Mesendoderm (in vitro differentiated cells): ENCODE measurements at regions not wholly inside any gene's neighbourhood (a gene's known extent, or its start where the extent isn't known, plus 50 kb on each side); places are given as distances from the start of the nearest gene placed in this dataset.

Experiments used
- DNase-seq: peaks from one replicate; pipeline ENCODE4 v3.0.0; 2013
- H2AK5ac ChIP-seq: 2 replicates; pipeline ENCODE4 v1.6.1; 2013; ENCODE audit warnings: low read length, inconsistent platforms
- H2BK120ac ChIP-seq: 2 replicates; pipeline ENCODE4 v1.6.1; 2013; ENCODE audit warnings: low read depth, mild to moderate bottlenecking, low read length, moderate library complexity, mixed read lengths
- H2BK15ac ChIP-seq: replicated peaks from 2 replicates; pipeline ENCODE4 v1.6.1; 2013; ENCODE audit warnings: low read depth, mild to moderate bottlenecking, moderate library complexity
- H2BK5ac ChIP-seq: 2 replicates; pipeline ENCODE4 v1.6.1; 2013; ENCODE audit warnings: low read length, inconsistent platforms
- H3K18ac ChIP-seq: 2 replicates; pipeline ENCODE4 v1.6.1; 2013; ENCODE audit warnings: mild to moderate bottlenecking, low read length, mixed read lengths
- H3K23ac ChIP-seq: one replicate; pipeline ENCODE4 v1.6.1; 2013; ENCODE audit warnings: low read length
- H3K27ac ChIP-seq: 2 replicates; pipeline ENCODE4 v1.5.1; 2013; ENCODE audit warnings: low read depth, mild to moderate bottlenecking, inconsistent platforms, low read length, moderate library complexity
- H3K27me3 ChIP-seq: 2 replicates; pipeline ENCODE4 v1.6.1; 2013; ENCODE audit warnings: low read length, control low read depth, mild to moderate bottlenecking, inconsistent platforms; ENCODE audit not compliant: insufficient read depth, poor library complexity
- H3K36me3 ChIP-seq: 2 replicates; pipeline ENCODE4 v1.6.1; 2013; ENCODE audit warnings: low read length, inconsistent platforms; ENCODE audit not compliant: control insufficient read depth, insufficient read depth
- H3K4ac ChIP-seq: one replicate; pipeline ENCODE4 v1.6.1; 2013; ENCODE audit warnings: low read depth, mild to moderate bottlenecking, low read length, moderate library complexity
- H3K4me1 ChIP-seq: 2 replicates; pipeline ENCODE4 v1.6.1; 2013; ENCODE audit warnings: low read depth, low read length, inconsistent platforms; ENCODE audit not compliant: control insufficient read depth
- H3K4me2 ChIP-seq: 2 replicates; pipeline ENCODE4 v1.6.1; 2013; ENCODE audit warnings: low read length
- H3K4me3 ChIP-seq: 2 replicates; pipeline ENCODE4 v1.5.1; 2013; ENCODE audit warnings: mild to moderate bottlenecking, low read length
- H3K56ac ChIP-seq: one replicate; pipeline ENCODE4 v1.6.1; 2013; ENCODE audit warnings: low read length
- H3K79me1 ChIP-seq: 2 replicates; pipeline ENCODE4 v1.6.1; 2013; ENCODE audit warnings: low read length, inconsistent platforms
- H3K79me2 ChIP-seq: 2 replicates; pipeline ENCODE4 v1.6.1; 2013; ENCODE audit warnings: mild to moderate bottlenecking, low read length; ENCODE audit not compliant: control insufficient read depth, insufficient read depth
- H3K9ac ChIP-seq: 2 replicates; pipeline ENCODE4 v1.6.1; 2013; ENCODE audit warnings: low read length, inconsistent platforms
- H4K5ac ChIP-seq: one replicate; pipeline ENCODE4 v1.6.1; 2013; ENCODE audit warnings: low read length
- H4K8ac ChIP-seq: one replicate; pipeline ENCODE4 v1.6.1; 2013; ENCODE audit warnings: low read depth, mild to moderate bottlenecking, control low read depth, low read length, moderate library complexity
- WGBS: extraction: QIAGEN DNeasy Blood & Tissue Kit; methylation state at CpG from one replicate; pipeline ENCODE4 v1.1.7; 2013; ENCODE audit warnings: low lambda C conversion rate, missing lambda C conversion rate; ENCODE audit not compliant: insufficient coverage; ENCODE audit errors: extremely low coverage; 5-methylcytosine and 5-hydroxymethylcytosine counted together

- Histone ChIP-seq H3K4me3 (no peak overlapping the region), H3K9ac (no peak overlapping the region), H3K56ac (no peak overlapping the region), H2BK120ac (no peak overlapping the region), H3K18ac (no peak overlapping the region), H3K23ac (no peak overlapping the region), H2AK5ac (no peak overlapping the region), H3K79me2 (no peaks in the 10 kb centered on the region), H3K79me1 (no peaks in the 10 kb centered on the region), H3K4me1 (peaks cover 6% of the 10 kb centered on the region), H3K27ac (no peak overlapping the region), H3K4me2 (no peak overlapping the region), H4K5ac (no peak overlapping the region), H3K4ac (no peak overlapping the region), H3K36me3 (no peaks in the 10 kb centered on the region), H2BK5ac (no peak overlapping the region), H3K27me3 (no peaks in the 10 kb centered on the region), H4K8ac (no peak overlapping the region), H2BK15ac (no peak overlapping the region)
- DNase-seq: no peak
- no CpG with 5 or more reads among the region's 11 CpGs for WGBS
Observed at GRCh38 chr5:167918184-167918812, 373.1 kb upstream of the WWC1 start.

DNA sequence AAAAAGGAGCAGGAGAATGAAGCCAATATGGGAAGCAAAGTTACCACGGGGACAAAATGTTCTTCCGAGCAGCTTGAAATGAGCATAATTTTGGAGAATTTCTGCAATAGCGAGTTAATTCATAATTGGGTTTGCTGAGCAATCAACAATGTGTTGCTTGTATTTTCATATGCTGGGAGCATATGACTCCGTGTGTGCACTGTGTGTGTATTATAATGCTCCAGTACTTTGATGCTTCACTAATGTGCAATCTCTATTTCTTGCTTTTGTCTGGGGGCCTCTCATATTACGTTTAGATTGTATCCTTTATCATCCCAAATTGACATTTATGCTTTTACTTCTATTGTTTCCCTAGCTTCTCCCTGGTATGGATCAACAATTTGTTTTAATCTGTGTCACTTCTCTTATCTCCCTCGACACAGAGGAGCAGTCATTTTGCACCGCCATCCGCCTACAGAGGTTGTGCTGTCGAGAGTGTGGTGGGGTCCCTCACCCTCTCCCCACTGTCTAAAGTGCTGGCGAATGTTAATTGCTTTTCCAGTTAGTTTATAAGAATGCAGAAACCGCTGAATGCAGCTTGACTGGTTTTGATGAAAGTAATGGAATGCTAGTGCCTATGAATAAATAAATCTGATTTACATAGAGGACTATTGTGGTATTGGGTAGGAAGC lies 372.5 kb upstream of the WWC1 start:
- Histone ChIP-seq H3K36me3 (no peaks in the 10 kb centered on the region), H3K27me3 (no peaks in the 10 kb centered on the region), H4K8ac (no peak overlapping the region), H3K4me3 (no peak overlapping the region), H3K18ac (no peak overlapping the region), H3K4ac (no peak overlapping the region), H3K79me1 (no peaks in the 10 kb centered on the region), H3K9ac (no peak overlapping the region), H2AK5ac (no peak overlapping the region), H3K4me1 (peaks cover 6% of the 10 kb centered on the region), H3K27ac (no peak overlapping the region), H2BK5ac (no peak overlapping the region), H3K23ac (no peak overlapping the region), H2BK15ac (no peak overlapping the region), H3K4me2 (no peak overlapping the region), H3K79me2 (no peaks in the 10 kb centered on the region), H2BK120ac (no peak overlapping the region), H3K56ac (no peak overlapping the region), H4K5ac (no peak overlapping the region)
- WGBS: no CpG with 5 or more reads among the region's 11 CpGs
- DNase-seq: no peak

- Histone ChIP-seq H3K23ac (no peak overlapping the region), H2AK5ac (no peak overlapping the region), H2BK5ac (no peak overlapping the region), H3K79me1 (no peaks in the 10 kb centered on the region), H3K4me1 (peaks cover 6% of the 10 kb centered on the region), H3K4me3 (no peak overlapping the region), H3K4ac (no peak overlapping the region), H3K27me3 (no peaks in the 10 kb centered on the region), H3K18ac (no peak overlapping the region), H2BK15ac (no peak overlapping the region), H2BK120ac (no peak overlapping the region), H4K8ac (no peak overlapping the region), H3K4me2 (no peak overlapping the region), H3K9ac (no peak overlapping the region), H3K36me3 (no peaks in the 10 kb centered on the region), H3K56ac (no peak overlapping the region), H4K5ac (no peak overlapping the region), H3K27ac (no peak overlapping the region), H3K79me2 (no peaks in the 10 kb centered on the region)
- DNase-seq: no peak
- WGBS: no CpG with 5 or more reads among the region's 2 CpGs
Observed at GRCh38 chr5:167920589-167920988, 370.9 kb upstream of the WWC1 start.

GRCh38 chr5:167921796-167922195 lies 369.6 kb upstream of the WWC1 start:
- Histone ChIP-seq H2AK5ac (no peak overlapping the region), H2BK5ac (no peak overlapping the region), H2BK15ac (no peak overlapping the region), H3K27ac (no peak overlapping the region), H3K4me3 (no peak overlapping the region), H3K79me2 (no peaks in the 10 kb centered on the region), H3K27me3 (no peaks in the 10 kb centered on the region), H3K4ac (no peak overlapping the region), H3K9ac (no peak overlapping the region), H3K18ac (no peak overlapping the region), H2BK120ac (no peak overlapping the region), H4K5ac (no peak overlapping the region), H3K4me2 (no peak overlapping the region), H3K4me1 (peaks cover 6% of the 10 kb centered on the region), H3K36me3 (no peaks in the 10 kb centered on the region), H3K79me1 (no peaks in the 10 kb centered on the region), H4K8ac (no peak overlapping the region), H3K23ac (no peak overlapping the region), H3K56ac (no peak overlapping the region)
- DNase-seq: no peak

- H2BK15ac ChIP-seq: no peak overlapping the region
- DNase-seq: peak; percentile 22
Observed at GRCh38 chr5:167923396-167923795, 368.0 kb upstream of the WWC1 start.

DNA sequence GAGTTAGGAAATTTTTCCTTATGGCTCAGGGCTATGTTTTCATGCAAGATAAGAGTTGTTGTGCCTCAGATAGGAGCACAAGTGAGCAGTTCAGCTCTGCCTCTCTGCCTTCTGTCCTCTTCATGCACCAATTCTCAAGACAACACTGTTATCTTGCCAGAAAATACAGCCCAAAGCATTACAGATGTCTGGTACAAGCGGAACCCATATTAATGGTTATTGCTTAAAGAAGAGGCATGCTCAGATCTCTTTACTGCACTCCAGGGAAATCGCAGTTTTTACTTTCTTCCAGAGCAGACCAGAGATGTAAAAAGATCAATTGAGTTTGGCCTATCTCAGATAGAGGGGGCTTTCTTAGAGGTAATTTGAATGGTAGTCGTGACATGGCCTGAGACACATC lies 361.6 kb upstream of the WWC1 start:
- WGBS: no CpG with 5 or more reads among the region's 3 CpGs
- no peak overlapping the region for H3K27ac ChIP-seq

More at GRCh38 chr5:167923396-167923795, 368.0 kb upstream of the WWC1 start:
- no peaks in the 10 kb centered on the region for H3K36me3 ChIP-seq
- H4K8ac ChIP-seq: no peak overlapping the region
- H3K23ac ChIP-seq: no peak overlapping the region
- WGBS: no CpG with 5 or more reads among the region's 4 CpGs
- no peak overlapping the region for H2AK5ac ChIP-seq
- no peak overlapping the region for H3K4ac ChIP-seq
- H3K27ac ChIP-seq: no peak overlapping the region
- no peaks in the 10 kb centered on the region for H3K79me1 ChIP-seq
- H2BK5ac ChIP-seq: no peak overlapping the region
- no peak overlapping the region for H4K5ac ChIP-seq
- H2BK120ac ChIP-seq: no peak overlapping the region
- no peaks in the 10 kb centered on the region for H3K79me2 ChIP-seq
- H3K4me1 ChIP-seq: peaks cover 3% of the 10 kb centered on the region
- H3K9ac ChIP-seq: no peak overlapping the region
- no peak overlapping the region for H3K4me2 ChIP-seq
- no peak overlapping the region for H3K56ac ChIP-seq
- no peak overlapping the region for H3K4me3 ChIP-seq
- no peak overlapping the region for H3K18ac ChIP-seq
- no peaks in the 10 kb centered on the region for H3K27me3 ChIP-seq

More for the DNA sequence above, 361.6 kb upstream of the WWC1 start:
- no peak overlapping the region for H3K4me2 ChIP-seq
- no peaks in the 10 kb centered on the region for H3K79me1 ChIP-seq
- H3K4me1 ChIP-seq: no peaks in the 10 kb centered on the region
- no peak overlapping the region for H2BK15ac ChIP-seq
- no peak overlapping the region for H3K23ac ChIP-seq
- no peaks in the 10 kb centered on the region for H3K79me2 ChIP-seq
- H2AK5ac ChIP-seq: no peak overlapping the region
- no peak overlapping the region for H4K5ac ChIP-seq
- no peak for DNase-seq
- no peak overlapping the region for H3K56ac ChIP-seq
- H3K27me3 ChIP-seq: no peaks in the 10 kb centered on the region
- no peak overlapping the region for H3K9ac ChIP-seq
- H4K8ac ChIP-seq: no peak overlapping the region
- H2BK120ac ChIP-seq: no peak overlapping the region
- H2BK5ac ChIP-seq: no peak overlapping the region
- H3K18ac ChIP-seq: no peak overlapping the region
- H3K36me3 ChIP-seq: no peaks in the 10 kb centered on the region
- no peak overlapping the region for H3K4ac ChIP-seq
- no peak overlapping the region for H3K4me3 ChIP-seq
